Occipital lobe (tissue), 1 donor: ENCODE measurements at regions not wholly inside any gene's neighbourhood (a gene's known extent, or its start where the extent isn't known, plus 50 kb on each side); places are given as distances from the start of the nearest gene placed in this dataset.
"Not testable (repeated sequence)": the region's sequence is repeated elsewhere in the genome, so short reads cannot be mapped to it uniquely, and the experiment has no call there.

Experiments used
- DNase-seq: peaks from one replicate; lab custom pipeline; 2025; lab: John Stamatoyannopoulos, UW

DNA sequence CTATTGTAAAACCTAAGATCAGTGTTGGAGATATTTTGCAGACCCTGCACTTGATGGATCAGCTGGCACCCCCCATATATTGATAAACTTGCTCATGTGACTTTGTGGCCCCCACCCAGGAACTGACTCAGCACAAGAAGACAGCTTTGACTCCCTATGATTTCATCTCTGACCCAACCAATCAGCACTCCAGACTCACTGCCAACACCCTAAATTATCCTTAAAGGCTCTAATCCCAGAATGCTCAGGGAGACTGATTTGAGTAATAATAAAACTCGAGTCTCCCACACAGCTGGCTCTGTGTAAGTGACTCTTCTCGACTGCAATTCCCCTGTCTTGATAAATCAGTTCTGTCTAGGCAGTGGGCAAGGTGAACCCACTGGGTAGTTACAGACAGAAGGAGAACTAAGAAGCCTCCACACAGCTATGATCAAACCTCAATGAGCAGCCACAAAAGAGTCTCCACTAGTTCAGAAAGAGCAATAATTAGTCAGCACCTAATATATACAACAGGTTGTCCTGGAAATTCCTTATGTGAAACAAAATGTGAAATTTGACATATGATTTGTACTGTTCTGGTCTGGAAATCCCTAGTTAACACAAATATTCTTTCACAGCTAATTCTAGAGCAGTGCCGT, 52.2 kb downstream of the ACTL7B start:
- no peak for DNase-seq

DNA sequence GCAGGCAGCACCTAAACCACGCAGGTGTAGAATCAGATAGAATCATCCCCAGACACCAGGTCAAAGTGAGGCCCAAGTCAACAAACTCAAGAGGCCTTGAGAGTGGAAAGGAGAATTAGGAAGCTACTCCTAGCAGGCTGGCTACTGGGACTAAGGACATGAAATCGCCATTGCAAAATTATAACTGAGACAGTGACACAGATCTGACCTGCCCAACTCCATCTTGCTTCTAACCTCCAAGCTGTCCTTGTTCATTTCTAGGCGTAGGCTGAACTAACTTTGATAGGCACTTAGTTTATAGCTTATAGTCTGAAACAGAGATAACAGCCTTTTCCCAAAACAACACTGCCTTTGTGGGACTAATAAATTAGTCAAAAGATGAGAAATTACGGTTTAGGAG, 52.8 kb downstream of the ACTL7B start:
- no peak for DNase-seq

DNA sequence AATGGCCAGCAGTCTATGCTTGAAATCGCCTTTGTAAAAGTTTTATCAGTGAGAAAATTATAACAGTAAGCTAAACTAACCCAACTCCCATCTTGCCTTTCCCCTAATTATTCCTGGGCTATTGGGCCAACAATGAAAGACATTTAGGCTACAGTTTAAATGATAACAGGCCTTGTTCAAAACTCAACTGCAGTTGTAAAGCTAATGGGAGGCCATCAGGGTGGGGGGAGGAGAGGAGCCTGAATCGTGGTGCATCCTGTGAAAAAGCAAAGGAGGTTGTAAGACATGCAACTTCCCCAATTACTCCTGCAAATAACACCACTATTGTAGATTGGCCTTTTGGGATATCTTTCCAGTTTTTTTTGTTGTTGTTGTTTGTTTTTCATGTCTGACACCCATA, 53.8 kb downstream of the ACTL7B start:
- no peak for DNase-seq

DNA sequence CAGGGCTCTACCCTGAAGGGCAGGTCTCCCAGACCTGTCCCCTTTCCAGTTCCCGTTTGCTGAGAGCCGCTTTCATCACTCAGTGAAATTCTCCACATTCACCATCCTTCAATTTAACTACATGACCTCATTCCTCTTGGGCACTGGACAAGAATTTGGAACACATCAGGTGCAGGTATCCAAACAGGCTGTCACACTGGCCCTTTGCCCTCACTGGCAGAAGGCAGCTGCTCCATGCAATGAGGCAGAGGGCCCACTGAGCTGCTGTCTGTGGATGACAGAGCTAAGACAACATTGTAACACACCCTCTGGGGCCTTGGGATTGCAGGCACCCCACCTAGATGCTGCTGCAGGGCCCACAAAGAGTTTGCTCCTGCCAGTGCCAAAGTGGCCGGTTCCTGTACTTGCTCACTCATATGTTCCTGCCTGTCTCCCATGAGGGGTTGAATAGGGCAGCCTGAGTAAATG, 55.1 kb downstream of the ACTL7B start:
- DNase-seq: no peak

DNA sequence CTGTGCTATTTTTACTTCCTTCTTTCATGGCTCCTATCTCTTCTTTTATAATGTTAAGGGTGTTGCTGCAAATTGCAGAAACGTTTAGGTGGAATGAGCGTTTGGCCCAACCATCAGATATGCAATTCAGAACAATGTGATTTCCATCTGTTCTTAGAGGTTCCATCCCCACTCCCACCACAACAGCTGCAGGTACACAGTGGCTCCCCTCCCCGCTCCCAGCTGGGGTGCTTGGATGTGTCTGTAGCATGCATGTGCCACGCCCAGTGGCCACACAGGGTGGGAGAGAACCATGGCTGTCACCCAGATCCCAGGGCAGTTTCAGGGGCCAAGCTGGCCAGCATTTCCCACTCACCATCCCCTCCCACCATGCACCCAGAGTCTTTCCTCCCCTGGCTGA, 62.2 kb downstream of the ACTL7B start:
- DNase-seq: no peak

DNA sequence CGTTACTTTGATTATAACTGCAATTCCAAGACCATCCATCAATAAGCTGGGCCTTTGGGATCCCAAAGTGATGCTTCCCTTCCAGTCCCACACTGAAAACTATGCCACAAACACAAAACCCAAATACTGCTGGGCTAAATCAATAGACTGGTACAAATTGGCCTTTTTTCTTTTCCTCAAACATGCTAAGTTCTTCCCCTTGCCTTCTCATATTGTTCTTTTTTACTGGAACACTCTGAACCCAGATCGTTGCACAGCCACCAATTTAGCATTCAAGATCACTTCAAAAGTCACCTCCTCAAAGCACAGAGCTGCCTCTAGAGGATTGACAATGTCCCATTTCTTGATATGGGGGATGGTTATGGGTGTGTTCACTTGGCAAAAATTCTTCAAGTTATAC, 66.0 kb downstream of the ACTL7B start:
- DNase-seq: no peak

DNA sequence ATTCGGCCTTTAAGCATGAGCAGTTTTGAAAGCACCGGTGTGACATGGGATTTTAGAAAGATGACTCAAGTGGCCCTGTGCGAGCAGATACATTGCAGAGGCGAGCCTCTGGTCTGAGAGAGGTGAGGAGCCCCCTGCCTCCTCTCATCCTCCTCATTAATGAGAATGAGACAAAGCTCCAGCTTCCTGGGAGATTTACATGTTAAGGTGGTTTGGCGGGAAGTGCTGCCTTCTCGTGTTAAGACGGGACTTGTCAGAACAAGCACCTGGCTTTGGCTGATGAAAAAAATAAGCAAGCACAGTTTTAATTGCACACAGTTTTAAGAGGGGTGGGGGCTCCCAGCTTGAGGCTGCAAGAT, 68.1 kb downstream of the ACTL7B start:
- DNase-seq: no peak

DNA sequence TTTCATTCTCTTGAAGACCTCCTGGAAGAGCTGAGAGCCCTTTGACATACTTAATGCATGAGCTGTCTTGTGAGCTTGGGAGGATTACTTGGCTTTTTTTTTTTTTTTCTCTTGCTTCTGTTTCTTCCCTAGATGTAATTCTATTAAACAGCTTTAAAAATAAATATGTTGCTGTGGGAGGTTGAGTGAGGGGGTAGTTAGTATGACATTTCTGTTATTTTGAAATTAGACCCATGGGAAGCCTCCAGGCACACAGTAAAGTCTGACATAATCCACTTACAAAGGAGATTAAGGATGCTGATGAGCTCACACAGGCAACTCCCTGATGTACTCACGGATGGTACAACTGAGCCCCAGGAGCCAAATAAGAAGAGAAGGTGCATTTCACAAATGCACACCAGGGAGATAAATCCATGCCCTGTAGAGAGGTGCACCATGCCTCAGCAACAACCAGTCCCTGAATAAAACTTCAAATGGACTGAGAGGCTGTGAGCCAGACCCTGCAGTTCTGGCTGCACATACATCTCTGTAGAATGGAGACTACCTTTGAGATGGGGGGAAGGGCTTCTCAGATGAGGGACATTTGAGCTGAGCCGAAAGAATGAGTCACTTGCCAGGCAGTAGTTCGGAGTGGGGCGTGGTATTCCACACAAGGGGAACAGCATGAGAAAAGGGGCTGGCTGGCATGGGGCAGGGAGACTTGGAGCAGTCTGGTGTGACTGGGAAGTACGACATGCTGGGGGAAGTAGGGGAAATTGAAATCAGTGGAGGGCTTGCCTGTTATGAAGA, 68.7 kb downstream of the ACTL7B start:
- no peak for DNase-seq

DNA sequence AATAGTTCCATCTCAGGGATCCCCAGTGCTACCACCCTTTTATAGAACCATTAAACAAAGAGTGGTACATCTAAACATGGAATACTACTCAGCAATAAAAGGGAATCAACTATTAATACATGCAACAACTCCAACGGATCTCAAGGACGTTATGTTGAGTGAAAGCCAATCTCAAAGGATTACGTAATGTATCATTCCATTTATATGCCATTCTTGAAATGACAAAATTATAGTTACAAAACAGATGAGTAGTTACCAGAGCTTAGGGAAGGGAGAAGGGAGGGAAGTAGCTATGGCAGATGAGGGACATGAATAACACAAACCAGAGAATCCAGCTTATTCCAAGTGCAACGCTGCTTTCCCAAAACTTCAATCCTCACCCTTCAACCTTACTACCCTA, 69.5 kb downstream of the ACTL7B start:
- no peak for DNase-seq

DNA sequence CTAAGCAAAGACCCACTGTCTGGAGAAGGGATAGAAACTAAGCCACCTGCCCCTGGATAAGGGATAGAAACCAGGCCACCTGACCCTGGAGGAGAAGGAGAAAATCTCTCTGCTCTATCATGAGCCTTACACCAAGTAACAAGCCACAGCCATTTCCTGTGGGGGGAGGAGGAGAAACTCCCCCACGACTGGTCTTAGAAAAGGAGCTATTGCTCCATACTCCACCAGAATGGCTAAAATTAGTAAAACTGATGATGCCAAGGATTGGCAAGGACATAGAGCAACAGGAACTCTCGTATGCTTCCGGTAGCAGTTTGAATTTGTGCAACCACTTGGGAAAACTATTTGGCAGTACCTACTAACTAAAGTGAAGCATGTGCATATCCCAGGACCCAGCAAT, 70.8 kb downstream of the ACTL7B start:
- no peak for DNase-seq

DNA sequence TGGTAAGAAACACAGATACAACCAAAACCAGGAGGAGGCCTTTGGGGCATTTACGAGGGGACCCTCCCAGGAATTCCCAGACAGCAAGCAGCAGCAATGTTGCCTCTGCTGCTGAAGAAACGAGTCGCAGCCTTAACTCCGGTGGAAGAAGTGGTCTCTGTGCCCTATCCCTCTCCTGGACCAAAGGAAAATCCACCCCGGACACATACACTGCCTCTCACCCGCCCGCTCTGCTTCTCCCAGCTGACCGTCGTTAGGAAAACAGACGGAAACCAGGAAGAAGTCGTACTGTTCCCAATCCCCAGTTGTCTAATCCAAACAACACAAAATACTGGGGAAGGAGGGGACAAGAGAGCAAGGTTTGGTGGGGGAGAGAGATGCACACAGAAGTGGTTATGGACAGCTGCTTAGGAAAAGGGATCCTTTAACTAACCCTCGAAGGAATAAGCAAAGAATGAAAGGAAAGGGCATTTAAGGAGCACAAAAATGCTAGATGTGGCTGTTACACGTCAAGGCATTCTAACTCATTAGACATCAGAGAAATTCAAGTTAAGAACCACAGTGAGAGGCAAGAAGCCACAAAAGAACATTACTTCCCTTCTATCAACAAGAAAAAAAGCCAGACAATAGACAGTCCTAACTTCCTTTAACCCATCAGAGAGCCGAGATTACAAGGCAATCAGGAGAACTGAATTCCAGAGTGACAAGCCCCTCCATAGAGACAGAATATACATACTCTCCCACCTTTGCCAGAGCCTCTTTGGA, 71.9 kb downstream of the ACTL7B start:
- no peak for DNase-seq

DNA sequence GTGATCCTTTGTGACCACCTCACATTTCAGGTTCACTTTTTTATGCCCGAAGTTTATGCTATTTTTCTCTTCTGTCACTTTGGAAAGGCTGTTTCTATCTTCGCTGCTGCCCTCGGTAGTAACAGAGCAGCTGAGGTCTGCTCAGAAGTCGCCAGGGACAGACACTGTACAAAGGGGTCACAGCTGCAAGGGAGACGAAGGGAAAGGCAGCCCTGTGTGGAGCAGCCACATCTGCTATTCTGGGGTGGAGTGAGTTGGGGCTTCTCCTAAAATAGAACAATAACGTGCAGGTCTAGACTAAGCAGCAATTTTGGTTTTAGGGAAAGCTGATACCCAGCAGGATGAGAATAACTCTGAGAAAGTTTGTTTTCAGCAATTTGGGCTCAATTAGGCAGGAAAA, 72.5 kb downstream of the ACTL7B start:
- no peak for DNase-seq

DNA sequence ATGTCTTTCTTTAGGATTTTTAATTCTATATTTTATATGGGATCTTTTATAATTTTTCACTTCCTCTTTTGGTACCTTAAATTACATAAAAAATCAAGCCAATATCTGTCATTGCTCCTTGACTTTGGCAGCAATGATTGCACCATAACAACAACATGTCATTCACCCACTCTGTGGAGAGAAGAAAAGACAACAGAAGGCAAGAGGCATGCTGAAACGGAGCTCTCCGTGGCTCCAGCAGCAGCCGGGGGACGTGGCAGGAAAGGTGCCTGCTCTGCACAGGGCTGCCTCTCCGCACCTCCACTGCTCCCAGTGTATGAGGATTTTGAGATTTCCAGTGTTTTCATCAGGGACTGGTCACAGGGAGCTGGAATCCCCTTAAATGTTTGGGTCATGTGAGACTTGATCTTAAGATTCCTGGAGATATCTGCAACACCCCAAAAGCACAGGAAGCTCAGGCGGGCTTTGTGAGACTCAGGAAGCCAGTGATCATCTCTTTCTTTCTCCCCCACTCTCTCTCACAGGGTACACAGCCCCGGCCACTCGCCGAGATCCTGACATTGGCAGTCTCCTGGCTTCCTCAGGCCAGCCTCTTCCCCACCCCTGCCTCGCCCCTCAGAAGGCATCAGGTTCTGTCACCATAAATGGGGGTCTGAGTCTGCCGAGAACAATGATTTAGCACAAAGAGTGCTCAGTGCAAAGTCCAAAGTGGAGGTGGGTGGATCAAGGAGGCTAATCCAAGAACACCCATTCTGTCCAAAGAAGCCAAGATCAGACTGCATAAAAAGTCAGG, 74.6 kb downstream of the ACTL7B start:
- no peak for DNase-seq

DNA sequence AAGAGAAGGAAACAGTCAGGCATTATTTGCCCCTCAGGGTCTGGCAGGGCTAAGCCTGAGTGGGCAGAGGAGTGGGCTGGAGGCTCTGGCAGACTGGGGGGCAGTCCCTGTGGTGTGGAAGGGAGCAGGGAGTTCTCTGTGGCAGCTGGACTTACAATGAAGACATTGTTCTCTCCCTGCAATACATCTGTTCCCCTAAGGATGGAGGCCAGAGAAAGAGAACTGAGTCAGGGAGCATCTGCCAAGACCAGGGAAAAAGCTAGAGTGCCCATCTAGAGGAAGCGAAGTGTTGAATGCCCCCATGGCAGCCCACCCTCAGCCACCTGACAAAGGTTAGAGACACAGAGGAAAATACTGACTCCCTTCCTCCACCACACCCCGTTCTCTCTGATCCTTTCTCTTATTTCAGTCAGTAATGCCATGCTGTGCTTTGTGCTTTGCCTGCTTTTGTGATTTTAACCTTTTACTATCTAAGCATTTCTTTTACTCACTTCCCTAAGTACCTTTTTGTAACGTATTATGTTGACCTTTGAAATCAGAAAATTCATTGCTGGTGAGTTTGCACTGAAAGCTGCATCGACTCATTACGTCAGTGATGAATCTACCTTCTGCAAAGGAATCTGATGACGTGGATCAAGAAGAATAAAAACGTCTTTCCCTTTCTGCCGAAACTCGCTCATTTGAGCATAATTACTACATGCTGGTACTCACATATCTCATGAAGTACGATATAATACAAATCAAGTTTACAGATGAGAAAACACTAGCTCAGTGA, 76.0 kb downstream of the ACTL7B start:
- peak; percentile 21 for DNase-seq

DNA sequence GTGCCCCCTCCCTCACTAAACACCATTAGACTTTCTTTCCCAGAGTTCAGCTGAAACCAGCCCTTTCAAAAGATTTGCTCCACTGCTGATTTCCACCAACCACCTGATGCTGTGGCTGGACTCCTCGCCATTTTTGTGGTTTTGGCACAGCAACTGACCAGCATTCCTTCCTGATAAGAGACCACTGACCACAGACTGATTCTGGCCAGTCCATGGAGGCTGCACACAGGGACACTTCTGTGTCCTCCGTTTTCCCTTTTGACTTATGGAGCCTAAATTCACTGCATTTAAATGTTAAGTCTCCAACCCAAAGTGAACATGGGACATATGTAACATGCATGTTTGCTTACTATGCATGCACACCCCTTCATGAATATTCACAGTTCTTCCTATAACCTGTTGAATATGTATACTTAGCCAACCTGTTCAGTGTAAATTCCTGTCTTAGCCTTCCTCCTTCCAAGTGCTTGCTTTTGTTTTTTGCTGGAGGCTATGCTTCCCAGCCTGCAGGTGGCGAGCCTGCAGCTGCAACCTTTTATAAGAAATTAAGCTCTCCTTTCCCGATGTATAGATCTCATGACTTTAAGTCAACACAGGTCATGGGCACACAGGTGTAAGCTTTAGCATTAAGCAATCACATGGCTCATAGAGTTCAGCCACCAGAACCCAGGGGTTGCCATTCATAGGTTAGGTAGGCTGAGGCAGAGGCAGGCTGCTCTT, 78.7 kb downstream of the ACTL7B start:
- DNase-seq: no peak

DNA sequence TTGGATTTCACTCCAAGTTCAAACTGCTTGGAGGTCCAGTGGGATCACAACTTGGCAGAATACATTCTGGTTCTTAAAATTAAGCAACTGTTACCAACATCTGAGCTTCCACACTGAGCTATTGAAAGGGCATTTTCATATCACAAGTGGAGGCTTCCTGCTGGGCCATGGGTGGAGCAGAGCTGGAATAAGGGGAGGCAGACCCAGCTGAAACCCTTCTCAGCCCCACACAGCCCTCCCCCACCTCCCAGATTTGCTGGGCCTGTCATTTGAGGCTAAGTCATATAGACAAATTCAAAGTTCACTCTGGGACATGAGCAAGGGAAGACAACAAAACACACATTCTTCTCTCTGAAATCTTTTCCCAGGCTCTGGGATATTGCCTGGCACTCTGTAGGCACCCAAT, 79.9 kb downstream of the ACTL7B start:
- DNase-seq: no peak

DNA sequence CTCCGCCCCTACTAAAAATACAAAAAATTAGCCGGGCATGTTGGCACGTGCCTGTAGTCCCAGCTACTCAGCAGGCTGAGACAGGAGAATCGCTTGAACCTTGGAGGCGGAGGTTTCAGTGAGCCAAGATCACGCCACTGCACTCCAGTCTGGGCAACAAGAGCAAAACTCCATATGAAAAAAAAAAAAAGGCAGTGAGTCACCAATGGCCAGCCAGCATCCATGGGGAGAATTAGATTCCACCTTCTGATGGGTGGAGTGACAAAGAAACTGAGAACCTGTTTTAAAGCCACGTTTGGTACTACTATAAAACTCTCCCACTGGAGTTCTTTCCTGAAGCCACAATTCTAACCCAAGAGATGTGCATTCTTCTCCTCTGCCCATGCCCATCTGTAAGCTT, 81.7 kb downstream of the ACTL7B start:
- not testable (repeated sequence) for DNase-seq

DNA sequence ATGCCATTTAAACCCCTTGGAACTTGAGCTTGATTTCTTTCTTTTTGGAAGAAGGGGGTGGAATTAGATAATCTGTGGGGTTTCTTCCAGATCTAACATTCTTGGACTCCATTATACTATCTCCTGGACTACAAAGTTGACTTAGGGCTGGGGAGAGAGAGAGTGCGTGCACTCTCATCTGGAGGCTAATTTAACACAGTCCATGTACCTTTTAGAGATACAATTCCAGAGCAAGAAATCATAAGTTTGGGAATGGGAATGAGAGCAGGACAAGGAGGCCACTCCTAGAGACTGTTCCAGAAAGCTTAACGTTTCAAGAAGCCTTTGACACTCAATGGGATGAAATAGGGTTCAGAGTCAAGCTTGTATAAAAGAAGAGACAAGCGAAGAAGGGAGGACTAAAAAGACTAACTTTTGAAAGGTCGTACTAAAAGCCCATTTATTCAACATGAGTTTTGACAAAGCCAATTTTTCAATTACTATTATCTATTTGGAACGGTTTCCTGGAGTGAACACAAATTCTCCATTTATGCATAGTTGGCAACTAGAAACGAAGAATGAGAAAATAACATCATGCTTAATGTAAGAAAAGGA, 83.4 kb downstream of the ACTL7B start:
- DNase-seq: no peak

DNA sequence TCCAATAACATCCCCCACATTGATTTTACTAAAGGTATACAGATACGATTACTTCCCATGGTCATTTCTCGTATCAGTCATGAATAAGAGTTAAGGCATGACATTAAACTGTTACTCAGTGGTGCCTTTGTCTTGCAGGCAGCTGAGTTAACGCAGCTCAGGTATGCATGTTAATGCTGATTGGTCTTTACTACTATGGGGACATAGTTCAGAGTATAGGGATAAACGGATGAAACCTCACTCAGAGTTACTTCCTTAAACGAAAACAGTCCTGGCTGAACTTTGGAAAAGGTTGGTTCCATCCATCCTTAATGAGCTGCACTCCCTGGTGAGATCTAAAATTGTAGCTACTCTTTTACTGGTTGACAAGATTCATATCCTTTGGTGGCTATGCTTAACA, 87.0 kb downstream of the ACTL7B start:
- DNase-seq: no peak

DNA sequence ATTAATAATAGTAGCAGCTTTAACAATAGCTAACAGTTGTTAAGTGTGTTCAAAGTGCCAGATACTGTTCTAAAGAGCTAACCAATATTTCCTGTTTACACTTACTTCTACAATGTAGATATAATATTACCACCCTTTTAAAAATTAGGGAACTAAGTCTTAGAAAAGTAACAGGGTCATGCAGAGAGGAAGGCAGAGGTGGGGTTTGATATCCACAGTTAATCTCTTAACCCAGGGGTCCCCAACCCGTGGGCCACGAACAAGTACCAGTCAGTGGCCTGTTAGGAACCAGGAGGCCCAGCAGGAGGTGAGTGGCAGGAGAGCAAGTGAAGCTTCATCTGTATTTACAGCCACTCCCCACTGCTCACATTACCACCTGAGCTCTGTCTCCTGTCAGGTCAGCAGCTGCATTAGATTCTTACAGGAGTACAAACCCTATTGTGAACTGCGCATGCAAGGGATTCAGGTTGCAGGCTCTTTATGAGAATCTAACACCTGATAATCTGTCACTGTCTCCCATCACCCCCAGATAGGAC, 89.1 kb downstream of the ACTL7B start:
- no peak for DNase-seq
